ENCODE measurements at regions not wholly inside any gene's neighbourhood (a gene's known extent, or its start where the extent isn't known, plus 50 kb on each side); places are given as distances from the start of the nearest gene placed in this dataset.

- TF ChIP-seq CTCF (IDR thresholded peaks at IDR 0.05) = no peak
- TF ChIP-seq POLR2A (IDR thresholded peaks at IDR 0.05) = no peak
Observed at GRCh38 chrX:20595928-20596575, 329.3 kb upstream of the RPS6KA3 start.
